GM20431 (cell line): ENCODE measurements at regions not wholly inside any gene's neighbourhood (a gene's known extent, or its start where the extent isn't known, plus 50 kb on each side); places are given as distances from the start of the nearest gene placed in this dataset.

ENCODE experiments used
- in situ Hi-C: fragments of 300-500 bp; cut with MseI, MboI; formaldehyde crosslinking; loops from one replicate; pipeline ENCODE4 v1.15.0; 2020; ENCODE audit warnings: low sequenced_read_pairs; ENCODE audit not compliant: unreplicated experiment

- in situ Hi-C loops, result no loop called here
Measured at GRCh38 chr10:60669501-60669900, 108.8 kb upstream of the CDK1 start.

GRCh38 chr10:60666221-60666620, 112.1 kb upstream of the CDK1 start:
- in situ Hi-C loops, result no loop called here

- in situ Hi-C loops, result no loop called here
Measured at GRCh38 chr10:60664859-60665258, 113.4 kb upstream of the CDK1 start.

- in situ Hi-C loops, result no loop called here
Measured at GRCh38 chr10:60663850-60664249, 114.4 kb upstream of the CDK1 start.

GRCh38 chr10:60662917-60663614, 115.2 kb upstream of the CDK1 start:
- in situ Hi-C loops, result no loop called here

- in situ Hi-C loops, result no loop called here
Measured at GRCh38 chr10:60661637-60662036, 116.6 kb upstream of the CDK1 start.

- in situ Hi-C loops, result no loop called here
Measured at GRCh38 chr10:60660625-60661024, 117.7 kb upstream of the CDK1 start.

GRCh38 chr10:60654813-60655464, 123.3 kb upstream of the CDK1 start:
- in situ Hi-C loops, result no loop called here

- in situ Hi-C loops, result no loop called here
Measured at GRCh38 chr10:60652628-60653027, 125.7 kb upstream of the CDK1 start.

GRCh38 chr10:60650378-60650800, 127.9 kb upstream of the CDK1 start:
- in situ Hi-C loops, result no loop called here

GRCh38 chr10:60649485-60650377, 128.5 kb upstream of the CDK1 start:
- in situ Hi-C loops, result no loop called here

- in situ Hi-C loops, result no loop called here
Measured at GRCh38 chr10:60648761-60649160, 129.5 kb upstream of the CDK1 start.

GRCh38 chr10:60646966-60647796, 131.1 kb upstream of the CDK1 start:
- in situ Hi-C loops, result no loop called here

GRCh38 chr10:60645980-60646379, 132.3 kb upstream of the CDK1 start:
- in situ Hi-C loops, result no loop called here

GRCh38 chr10:60644436-60645130, 133.7 kb upstream of the CDK1 start:
- in situ Hi-C loops, result no loop called here

GRCh38 chr10:60643874-60644273, 134.4 kb upstream of the CDK1 start:
- in situ Hi-C loops, result no loop called here

GRCh38 chr10:60629332-60629731, 148.9 kb upstream of the CDK1 start:
- in situ Hi-C loops, result no loop called here

GRCh38 chr10:60627778-60628748, 150.2 kb upstream of the CDK1 start:
- in situ Hi-C loops, result no loop called here
